ENCODE measurements at regions not wholly inside any gene's neighbourhood (a gene's known extent, or its start where the extent isn't known, plus 50 kb on each side); places are given as distances from the start of the nearest gene placed in this dataset.

GRCh38 chr6:2485116-2485515, 239.7 kb upstream of the GMDS start:
- TF ChIP-seq POLR2A (IDR thresholded peaks at IDR 0.05) (no peak), CTCF (IDR thresholded peaks at IDR 0.05) (no peak)
